ENCODE measurements at regions not wholly inside any gene's neighbourhood (a gene's known extent, or its start where the extent isn't known, plus 50 kb on each side); places are given as distances from the start of the nearest gene placed in this dataset.

DNA sequence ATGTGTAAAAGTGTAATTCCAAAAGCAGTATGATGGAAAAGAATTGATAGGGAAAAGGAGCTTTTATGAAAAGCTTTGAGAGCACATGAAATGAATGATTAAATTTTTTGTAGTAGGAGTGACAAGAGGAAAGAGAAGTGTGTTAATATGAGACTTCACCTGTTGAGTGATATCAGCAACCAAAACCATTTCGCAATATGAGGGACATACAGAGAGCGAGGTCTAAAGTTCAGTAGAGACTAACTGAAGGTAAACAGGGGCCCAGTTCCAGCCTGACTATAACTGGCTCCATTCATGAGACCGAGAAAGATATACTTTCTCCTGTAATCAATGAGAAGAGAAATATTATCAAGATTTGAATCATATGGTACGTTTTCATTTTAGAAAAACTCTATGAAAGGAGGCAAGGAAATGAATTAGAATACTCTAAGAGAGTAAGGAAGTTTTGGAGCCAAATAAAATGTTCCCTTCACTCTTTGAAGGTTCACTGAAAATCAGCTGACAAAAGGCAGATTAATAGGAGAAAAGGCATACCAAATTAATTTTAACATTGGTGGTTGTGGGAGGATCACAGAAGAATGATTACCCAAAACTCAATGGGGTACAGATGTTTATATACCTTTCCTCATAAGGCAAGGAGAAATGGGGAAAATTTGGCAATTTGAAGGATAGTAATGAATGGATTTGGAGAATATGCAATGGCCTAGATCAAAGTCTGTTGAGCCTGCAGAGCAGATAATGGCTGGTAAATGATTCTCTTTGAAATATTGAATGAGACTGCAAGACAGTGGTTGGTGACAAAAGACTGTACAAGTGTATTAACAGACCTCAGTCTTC is 932.2 kb downstream of the TDRD15 start:
- TF ChIP-seq, protein P1, sequence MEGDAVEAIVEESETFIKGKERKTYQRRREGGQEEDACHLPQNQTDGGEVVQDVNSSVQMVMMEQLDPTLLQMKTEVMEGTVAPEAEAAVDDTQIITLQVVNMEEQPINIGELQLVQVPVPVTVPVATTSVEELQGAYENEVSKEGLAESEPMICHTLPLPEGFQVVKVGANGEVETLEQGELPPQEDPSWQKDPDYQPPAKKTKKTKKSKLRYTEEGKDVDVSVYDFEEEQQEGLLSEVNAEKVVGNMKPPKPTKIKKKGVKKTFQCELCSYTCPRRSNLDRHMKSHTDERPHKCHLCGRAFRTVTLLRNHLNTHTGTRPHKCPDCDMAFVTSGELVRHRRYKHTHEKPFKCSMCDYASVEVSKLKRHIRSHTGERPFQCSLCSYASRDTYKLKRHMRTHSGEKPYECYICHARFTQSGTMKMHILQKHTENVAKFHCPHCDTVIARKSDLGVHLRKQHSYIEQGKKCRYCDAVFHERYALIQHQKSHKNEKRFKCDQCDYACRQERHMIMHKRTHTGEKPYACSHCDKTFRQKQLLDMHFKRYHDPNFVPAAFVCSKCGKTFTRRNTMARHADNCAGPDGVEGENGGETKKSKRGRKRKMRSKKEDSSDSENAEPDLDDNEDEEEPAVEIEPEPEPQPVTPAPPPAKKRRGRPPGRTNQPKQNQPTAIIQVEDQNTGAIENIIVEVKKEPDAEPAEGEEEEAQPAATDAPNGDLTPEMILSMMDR (IDR thresholded peaks at IDR 0.05): no peak
- TF ChIP-seq POLR2A (IDR thresholded peaks at IDR 0.05): no peak

All from testis (tissue), 2 donors.